ENCODE measurements at regions not wholly inside any gene's neighbourhood (a gene's known extent, or its start where the extent isn't known, plus 50 kb on each side); places are given as distances from the start of the nearest gene placed in this dataset.

DNA sequence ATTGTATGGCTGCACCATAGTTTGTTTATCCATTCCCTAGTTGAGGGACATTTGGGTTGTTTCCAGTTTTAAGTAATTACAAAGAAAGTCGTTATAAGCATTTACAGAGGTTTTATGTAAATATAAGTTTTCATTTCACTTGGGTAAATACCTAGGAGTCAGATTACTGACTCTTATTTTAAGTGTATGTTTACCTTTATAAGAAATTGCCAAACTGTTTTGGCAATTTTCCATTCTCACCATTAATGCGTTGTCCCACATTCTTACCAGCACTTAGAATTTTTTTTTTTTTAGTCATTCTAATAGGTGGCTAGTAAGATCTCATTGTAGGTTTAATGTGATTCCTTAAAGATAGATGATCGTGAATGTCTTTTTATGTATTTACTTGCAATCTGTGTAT is 121.5 kb upstream of the NR3C2 start:
- peak; percentile 80 for DNase-seq (ENCODE audit: low read depth)
- TF ChIP-seq, protein P1, sequence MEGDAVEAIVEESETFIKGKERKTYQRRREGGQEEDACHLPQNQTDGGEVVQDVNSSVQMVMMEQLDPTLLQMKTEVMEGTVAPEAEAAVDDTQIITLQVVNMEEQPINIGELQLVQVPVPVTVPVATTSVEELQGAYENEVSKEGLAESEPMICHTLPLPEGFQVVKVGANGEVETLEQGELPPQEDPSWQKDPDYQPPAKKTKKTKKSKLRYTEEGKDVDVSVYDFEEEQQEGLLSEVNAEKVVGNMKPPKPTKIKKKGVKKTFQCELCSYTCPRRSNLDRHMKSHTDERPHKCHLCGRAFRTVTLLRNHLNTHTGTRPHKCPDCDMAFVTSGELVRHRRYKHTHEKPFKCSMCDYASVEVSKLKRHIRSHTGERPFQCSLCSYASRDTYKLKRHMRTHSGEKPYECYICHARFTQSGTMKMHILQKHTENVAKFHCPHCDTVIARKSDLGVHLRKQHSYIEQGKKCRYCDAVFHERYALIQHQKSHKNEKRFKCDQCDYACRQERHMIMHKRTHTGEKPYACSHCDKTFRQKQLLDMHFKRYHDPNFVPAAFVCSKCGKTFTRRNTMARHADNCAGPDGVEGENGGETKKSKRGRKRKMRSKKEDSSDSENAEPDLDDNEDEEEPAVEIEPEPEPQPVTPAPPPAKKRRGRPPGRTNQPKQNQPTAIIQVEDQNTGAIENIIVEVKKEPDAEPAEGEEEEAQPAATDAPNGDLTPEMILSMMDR (IDR thresholded peaks at IDR 0.05; ENCODE audit: control insufficient read depth, extremely low read depth, insufficient read depth), result no peak
- H3K4me3 ChIP-seq (ENCODE audit: low read depth, low read length), result no peak overlapping the region

DNA sequence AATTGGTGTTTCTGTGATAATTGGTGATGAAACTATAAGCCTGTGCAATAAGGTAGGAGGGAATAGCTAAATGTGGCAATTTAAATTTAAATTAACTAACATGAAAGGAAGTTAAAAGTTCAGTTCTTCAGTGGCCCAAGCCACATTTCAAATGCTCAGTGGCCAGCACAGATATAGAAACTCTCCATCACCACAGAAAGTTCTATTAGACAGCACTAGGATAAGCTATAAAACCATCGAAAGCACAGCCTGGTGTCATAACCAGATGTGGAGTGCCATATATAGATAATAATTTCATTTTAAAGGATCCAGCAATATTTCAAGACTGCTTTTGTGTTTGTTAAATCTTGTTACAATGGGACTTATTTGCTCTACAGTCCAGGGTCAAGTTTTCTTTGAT is 119.3 kb upstream of the NR3C2 start:
- TF ChIP-seq, protein P1 (IDR thresholded peaks at IDR 0.05; ENCODE audit: control insufficient read depth, extremely low read depth, insufficient read depth), result no peak
- DNase-seq (ENCODE audit: low read depth), result no peak
- H3K4me3 ChIP-seq (ENCODE audit: low read depth, low read length), result no peak overlapping the region

GRCh38 chr4:148557793-148558192 is 115.6 kb upstream of the NR3C2 start:
- no peak for DNase-seq (ENCODE audit: low read depth)
- H3K4me3 ChIP-seq (ENCODE audit: low read depth, low read length), result no peak overlapping the region
- TF ChIP-seq, protein P1 (IDR thresholded peaks at IDR 0.05; ENCODE audit: control insufficient read depth, extremely low read depth, insufficient read depth), result no peak

DNA sequence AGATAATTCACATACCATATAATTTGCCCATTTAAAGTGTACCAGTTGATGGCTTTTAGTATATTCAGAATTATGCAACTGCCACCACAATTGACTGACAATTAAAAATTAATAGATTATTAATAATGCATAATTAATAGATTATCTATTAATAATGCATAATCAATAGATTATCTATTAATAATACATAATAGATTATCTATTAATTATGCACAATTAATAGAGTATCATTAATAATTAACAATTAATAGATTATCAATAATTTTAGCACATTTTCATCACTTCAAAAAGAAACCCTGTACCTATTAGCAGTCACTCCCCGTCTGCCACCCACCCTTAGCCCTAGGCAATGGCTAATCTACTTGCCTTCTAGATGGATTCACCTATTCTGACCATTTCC is 108.6 kb upstream of the NR3C2 start:
- no peak overlapping the region for H3K4me3 ChIP-seq (ENCODE audit: low read depth, low read length)
- TF ChIP-seq, protein P1 (IDR thresholded peaks at IDR 0.05; ENCODE audit: control insufficient read depth, extremely low read depth, insufficient read depth), result no peak
- no peak for DNase-seq (ENCODE audit: low read depth)

GRCh38 chr4:148542922-148543623 is 100.9 kb upstream of the NR3C2 start:
- H3K4me3 ChIP-seq (ENCODE audit: low read depth, low read length), result no peak overlapping the region
- TF ChIP-seq, protein P1 (IDR thresholded peaks at IDR 0.05; ENCODE audit: control insufficient read depth, extremely low read depth, insufficient read depth), result no peak
- no peak for DNase-seq (ENCODE audit: low read depth)

GRCh38 chr4:148540622-148541326 is 98.6 kb upstream of the NR3C2 start:
- TF ChIP-seq, protein P1 (IDR thresholded peaks at IDR 0.05; ENCODE audit: control insufficient read depth, extremely low read depth, insufficient read depth), result no peak
- no peak overlapping the region for H3K4me3 ChIP-seq (ENCODE audit: low read depth, low read length)
- DNase-seq (ENCODE audit: low read depth), result no peak

Measured in LNCaP clone FGC (cell line).